ENCODE measurements at regions not wholly inside any gene's neighbourhood (a gene's known extent, or its start where the extent isn't known, plus 50 kb on each side); places are given as distances from the start of the nearest gene placed in this dataset.

DNA sequence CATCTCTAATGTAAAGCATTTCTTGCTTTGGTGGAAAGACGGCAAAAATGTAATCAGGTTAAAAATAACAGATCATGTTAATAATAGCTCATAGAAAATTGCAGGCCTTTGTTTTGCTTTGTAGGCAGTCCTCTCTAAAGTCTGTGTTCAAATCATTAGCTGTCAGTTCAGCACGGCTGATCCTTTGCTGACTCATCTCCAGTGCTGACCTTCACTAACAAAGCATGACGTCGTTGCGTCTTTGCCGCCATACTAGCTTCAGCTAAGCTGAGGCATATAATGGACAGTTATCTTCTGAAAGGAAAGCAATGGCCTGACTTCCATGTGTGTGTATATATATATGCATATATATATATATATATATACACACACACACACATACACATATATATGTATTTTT lies 984.6 kb downstream of the CDY2B start:
- Histone ChIP-seq H3K36me3 (ENCODE audit: control insufficient read depth in 1 of 2, insufficient read depth in 2 of 2, low read length in 2 of 2) (no peaks in the 10 kb centered on the region), H4K12ac (ENCODE audit: low read depth, low read length) (no peak overlapping the region)
- WGBS (ENCODE audit: extremely low coverage, insufficient coverage, insufficient read length) = no CpG with 5 or more reads among the region's 6 CpGs

DNA sequence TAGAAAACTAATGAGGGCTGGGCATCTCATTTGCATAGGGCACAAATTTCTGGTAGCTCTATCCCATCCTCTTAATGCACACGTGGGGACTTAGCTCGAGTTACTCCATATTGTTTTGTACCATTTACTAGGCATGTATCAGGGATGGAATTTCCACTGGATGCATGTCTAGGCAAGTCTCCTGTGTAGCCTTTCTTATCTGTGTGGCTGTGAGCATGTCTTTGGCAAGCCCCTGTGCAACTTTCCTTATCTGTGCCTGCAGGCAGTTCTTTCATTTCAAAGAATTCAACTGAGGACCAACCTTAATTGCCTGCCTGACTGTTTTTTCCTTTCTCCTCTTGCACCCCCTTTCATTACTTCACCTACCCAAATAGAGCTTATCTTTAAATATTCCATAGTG lies 992.9 kb downstream of the CDY2B start:
- Histone ChIP-seq H3K79me1 (ENCODE audit: low read length) (peaks cover 4% of the 10 kb centered on the region), H3K79me2 (ENCODE audit: control insufficient read depth, insufficient read depth, low read length, poor library complexity) (no peaks in the 10 kb centered on the region), H3K9me3 (ENCODE audit: insufficient read depth, low read depth, low read length) (no peaks in the 10 kb centered on the region), H3K23ac (ENCODE audit: low read length) (no peak overlapping the region), H2BK120ac (ENCODE audit: insufficient read depth, low read length, poor library complexity) (no peak overlapping the region), H3K27me3 (ENCODE audit: insufficient read depth, low read length) (no peaks in the 10 kb centered on the region), H2AK5ac (ENCODE audit: low read length) (no peak overlapping the region), H3K36me3 (ENCODE audit: control insufficient read depth in 1 of 2, insufficient read depth in 2 of 2, low read length in 2 of 2) (no peaks in the 10 kb centered on the region), H3K4ac (ENCODE audit: low read depth, low read length) (no peak overlapping the region), H3K4me3 (ENCODE audit: low read depth, low read length) (no peak overlapping the region), H4K12ac (ENCODE audit: low read depth, low read length) (no peak overlapping the region), H3K14ac (ENCODE audit: low read length) (no peak overlapping the region), H3K18ac (ENCODE audit: low read length) (no peak overlapping the region), H4K91ac (ENCODE audit: low read depth, low read length) (no peak overlapping the region), H3K27ac (ENCODE audit: low read depth, low read length) (peak overlapping the region; percentile 65), H3K4me1 (ENCODE audit: control insufficient read depth in 1 of 2, insufficient read depth in 2 of 2, low read length in 2 of 2) (no peaks in the 10 kb centered on the region), H4K8ac (ENCODE audit: low read depth, low read length) (no peak overlapping the region), H2BK12ac (ENCODE audit: low read length) (no peak overlapping the region), H3K9ac (ENCODE audit: low read length) (no peak overlapping the region), H2AFZ (ENCODE audit: insufficient read depth, low read length, poor library complexity) (no peak overlapping the region), H2BK5ac (ENCODE audit: low read depth, low read length, poor library complexity) (peak overlapping the region; percentile 78), H3K4me2 (ENCODE audit: low read length) (no peak overlapping the region)
- no CpG with 5 or more reads among the region's 2 CpGs for WGBS (ENCODE audit: extremely low coverage, insufficient coverage, insufficient read length)
- no peak for DNase-seq

More for the DNA sequence above, 984.6 kb downstream of the CDY2B start:
- no peak overlapping the region for H2BK5ac ChIP-seq (ENCODE audit: low read depth, low read length, poor library complexity)
- H3K18ac ChIP-seq (ENCODE audit: low read length) = no peak overlapping the region
- no peak overlapping the region for H3K23ac ChIP-seq (ENCODE audit: low read length)
- H3K27me3 ChIP-seq (ENCODE audit: insufficient read depth, low read length) = no peaks in the 10 kb centered on the region
- H3K4me1 ChIP-seq (ENCODE audit: control insufficient read depth in 1 of 2, insufficient read depth in 2 of 2, low read length in 2 of 2) = no peaks in the 10 kb centered on the region
- H3K79me1 ChIP-seq (ENCODE audit: low read length) = no peaks in the 10 kb centered on the region
- H3K4me2 ChIP-seq (ENCODE audit: low read length) = no peak overlapping the region
- H3K27ac ChIP-seq (ENCODE audit: low read depth, low read length) = no peak overlapping the region
- H4K91ac ChIP-seq (ENCODE audit: low read depth, low read length) = no peak overlapping the region
- H3K4me3 ChIP-seq (ENCODE audit: low read depth, low read length) = no peak overlapping the region
- H3K9ac ChIP-seq (ENCODE audit: low read length) = no peak overlapping the region
- no peak overlapping the region for H2BK12ac ChIP-seq (ENCODE audit: low read length)
- H2AK5ac ChIP-seq (ENCODE audit: low read length) = no peak overlapping the region
- H3K9me3 ChIP-seq (ENCODE audit: insufficient read depth, low read depth, low read length) = no peaks in the 10 kb centered on the region
- H3K79me2 ChIP-seq (ENCODE audit: control insufficient read depth, insufficient read depth, low read length, poor library complexity) = no peaks in the 10 kb centered on the region
- no peak overlapping the region for H3K14ac ChIP-seq (ENCODE audit: low read length)
- H4K8ac ChIP-seq (ENCODE audit: low read depth, low read length) = no peak overlapping the region
- DNase-seq = no peak
- H3K4ac ChIP-seq (ENCODE audit: low read depth, low read length) = no peak overlapping the region
- H2AFZ ChIP-seq (ENCODE audit: insufficient read depth, low read length, poor library complexity) = no peak overlapping the region
- H2BK120ac ChIP-seq (ENCODE audit: insufficient read depth, low read length, poor library complexity) = no peak overlapping the region

DNA sequence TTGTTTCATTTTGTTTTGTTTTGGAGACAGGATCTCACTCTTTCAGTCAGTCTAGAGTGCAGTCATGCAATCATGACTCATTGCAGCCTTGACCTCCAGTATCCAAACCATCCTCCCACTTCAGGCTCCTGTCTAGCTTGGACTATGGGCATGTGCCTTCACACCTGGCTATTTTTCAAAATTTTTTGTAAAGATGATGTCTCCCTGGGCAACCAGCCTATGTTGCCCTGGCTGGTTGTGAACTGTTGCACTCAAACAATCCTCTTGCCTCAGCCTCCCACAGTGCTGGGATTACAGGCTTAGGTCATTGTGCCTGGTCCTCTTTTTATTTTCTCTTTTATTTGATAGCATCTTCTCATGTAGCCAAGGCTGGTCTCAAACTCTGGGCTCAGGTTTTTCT lies 1019.3 kb downstream of the CDY2B start:
- no peaks in the 10 kb centered on the region for H3K27me3 ChIP-seq (ENCODE audit: insufficient read depth, low read length)
- H3K4me2 ChIP-seq (ENCODE audit: low read length) = no peak overlapping the region
- no peak overlapping the region for H4K12ac ChIP-seq (ENCODE audit: low read depth, low read length)
- H3K36me3 ChIP-seq (ENCODE audit: control insufficient read depth in 1 of 2, insufficient read depth in 2 of 2, low read length in 2 of 2) = no peaks in the 10 kb centered on the region
- no peak overlapping the region for H2AK5ac ChIP-seq (ENCODE audit: low read length)
- H3K4me3 ChIP-seq (ENCODE audit: low read depth, low read length) = no peak overlapping the region
- H3K4ac ChIP-seq (ENCODE audit: low read depth, low read length) = no peak overlapping the region
- no peak overlapping the region for H2BK5ac ChIP-seq (ENCODE audit: low read depth, low read length, poor library complexity)
- H3K79me1 ChIP-seq (ENCODE audit: low read length) = no peaks in the 10 kb centered on the region
- H4K91ac ChIP-seq (ENCODE audit: low read depth, low read length) = no peak overlapping the region
- H3K9me3 ChIP-seq (ENCODE audit: insufficient read depth, low read depth, low read length) = no peaks in the 10 kb centered on the region
- H4K8ac ChIP-seq (ENCODE audit: low read depth, low read length) = no peak overlapping the region
- no peak overlapping the region for H3K23ac ChIP-seq (ENCODE audit: low read length)
- no peaks in the 10 kb centered on the region for H3K4me1 ChIP-seq (ENCODE audit: control insufficient read depth in 1 of 2, insufficient read depth in 2 of 2, low read length in 2 of 2)
- H3K79me2 ChIP-seq (ENCODE audit: control insufficient read depth, insufficient read depth, low read length, poor library complexity) = no peaks in the 10 kb centered on the region
- H3K18ac ChIP-seq (ENCODE audit: low read length) = no peak overlapping the region
- no peak overlapping the region for H3K14ac ChIP-seq (ENCODE audit: low read length)
- no peak overlapping the region for H2AFZ ChIP-seq (ENCODE audit: insufficient read depth, low read length, poor library complexity)
- no peak overlapping the region for H3K9ac ChIP-seq (ENCODE audit: low read length)
- DNase-seq = no peak
- no peak overlapping the region for H3K27ac ChIP-seq (ENCODE audit: low read depth, low read length)
- H2BK12ac ChIP-seq (ENCODE audit: low read length) = no peak overlapping the region
- no peak overlapping the region for H2BK120ac ChIP-seq (ENCODE audit: insufficient read depth, low read length, poor library complexity)

DNA sequence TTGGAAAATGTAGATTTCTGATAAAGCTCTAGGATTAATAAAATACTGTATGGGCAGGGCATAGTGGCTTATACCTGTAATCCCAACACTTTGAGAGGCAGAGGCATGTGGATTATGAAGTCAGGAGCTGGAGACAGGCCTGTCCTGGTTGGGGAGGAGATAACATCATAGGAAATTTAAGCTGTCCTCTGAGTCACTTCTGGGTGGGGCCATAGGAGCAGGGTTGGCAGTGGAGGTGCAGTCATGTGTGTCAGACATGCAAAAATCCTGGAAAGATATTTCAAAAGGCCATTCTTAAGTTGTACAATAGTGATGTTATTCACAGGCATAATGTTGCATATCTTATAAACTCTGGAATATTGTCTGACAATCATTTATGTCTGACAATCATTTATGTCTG lies 1038.5 kb downstream of the CDY2B start:
- Histone ChIP-seq H3K4me1 (ENCODE audit: control insufficient read depth in 1 of 2, insufficient read depth in 2 of 2, low read length in 2 of 2) (no peaks in the 10 kb centered on the region), H2BK5ac (ENCODE audit: low read depth, low read length, poor library complexity) (no peak overlapping the region), H3K9me3 (ENCODE audit: insufficient read depth, low read depth, low read length) (no peaks in the 10 kb centered on the region), H2BK12ac (ENCODE audit: low read length) (no peak overlapping the region), H3K18ac (ENCODE audit: low read length) (no peak overlapping the region), H3K4me3 (ENCODE audit: low read depth, low read length) (no peak overlapping the region), H2BK120ac (ENCODE audit: insufficient read depth, low read length, poor library complexity) (no peak overlapping the region), H2AK5ac (ENCODE audit: low read length) (no peak overlapping the region), H3K4ac (ENCODE audit: low read depth, low read length) (no peak overlapping the region), H2AFZ (ENCODE audit: insufficient read depth, low read length, poor library complexity) (no peak overlapping the region), H3K4me2 (ENCODE audit: low read length) (no peak overlapping the region), H3K23ac (ENCODE audit: low read length) (no peak overlapping the region), H4K91ac (ENCODE audit: low read depth, low read length) (no peak overlapping the region), H3K79me1 (ENCODE audit: low read length) (no peaks in the 10 kb centered on the region), H3K9ac (ENCODE audit: low read length) (no peak overlapping the region), H4K8ac (ENCODE audit: low read depth, low read length) (no peak overlapping the region), H3K27ac (ENCODE audit: low read depth, low read length) (no peak overlapping the region), H3K79me2 (ENCODE audit: control insufficient read depth, insufficient read depth, low read length, poor library complexity) (no peaks in the 10 kb centered on the region), H4K12ac (ENCODE audit: low read depth, low read length) (no peak overlapping the region), H3K36me3 (ENCODE audit: control insufficient read depth in 1 of 2, insufficient read depth in 2 of 2, low read length in 2 of 2) (no peaks in the 10 kb centered on the region), H3K27me3 (ENCODE audit: insufficient read depth, low read length) (no peaks in the 10 kb centered on the region), H3K14ac (ENCODE audit: low read length) (no peak overlapping the region)
- DNase-seq = no peak

DNA sequence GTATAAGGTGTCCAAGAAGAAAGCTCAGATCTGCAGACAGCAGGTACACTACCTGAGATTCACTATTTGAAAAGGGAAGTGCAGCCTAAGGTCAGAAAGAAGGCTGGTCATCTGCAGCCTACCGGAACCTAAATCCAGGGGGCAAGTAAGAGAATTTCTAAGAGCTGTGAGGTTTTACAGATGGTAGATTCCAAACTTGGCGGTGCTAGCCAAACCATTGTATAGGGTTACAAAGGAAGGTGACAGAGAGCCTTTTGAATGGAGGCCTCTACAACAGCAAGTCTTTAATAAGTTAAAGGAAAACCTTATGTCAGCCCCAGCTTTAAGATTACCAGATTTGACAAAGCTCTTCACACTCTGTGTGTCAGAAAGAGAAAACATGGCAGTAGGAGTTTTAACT lies 1044.8 kb downstream of the CDY2B start:
- Histone ChIP-seq H4K91ac (ENCODE audit: low read depth, low read length) (no peak overlapping the region), H3K4ac (ENCODE audit: low read depth, low read length) (no peak overlapping the region), H3K27me3 (ENCODE audit: insufficient read depth, low read length) (no peaks in the 10 kb centered on the region), H2AK5ac (ENCODE audit: low read length) (no peak overlapping the region), H3K14ac (ENCODE audit: low read length) (no peak overlapping the region), H3K79me1 (ENCODE audit: low read length) (no peaks in the 10 kb centered on the region), H3K9me3 (ENCODE audit: insufficient read depth, low read depth, low read length) (no peaks in the 10 kb centered on the region), H3K79me2 (ENCODE audit: control insufficient read depth, insufficient read depth, low read length, poor library complexity) (no peaks in the 10 kb centered on the region), H4K12ac (ENCODE audit: low read depth, low read length) (no peak overlapping the region), H3K18ac (ENCODE audit: low read length) (no peak overlapping the region), H2BK12ac (ENCODE audit: low read length) (no peak overlapping the region), H2BK120ac (ENCODE audit: insufficient read depth, low read length, poor library complexity) (no peak overlapping the region), H3K4me3 (ENCODE audit: low read depth, low read length) (no peak overlapping the region), H3K9ac (ENCODE audit: low read length) (no peak overlapping the region), H3K23ac (ENCODE audit: low read length) (no peak overlapping the region), H3K4me1 (ENCODE audit: control insufficient read depth in 1 of 2, insufficient read depth in 2 of 2, low read length in 2 of 2) (no peaks in the 10 kb centered on the region), H3K36me3 (ENCODE audit: control insufficient read depth in 1 of 2, insufficient read depth in 2 of 2, low read length in 2 of 2) (no peaks in the 10 kb centered on the region), H4K8ac (ENCODE audit: low read depth, low read length) (no peak overlapping the region), H3K27ac (ENCODE audit: low read depth, low read length) (no peak overlapping the region), H2AFZ (ENCODE audit: insufficient read depth, low read length, poor library complexity) (no peak overlapping the region), H2BK5ac (ENCODE audit: low read depth, low read length, poor library complexity) (no peak overlapping the region), H3K4me2 (ENCODE audit: low read length) (no peak overlapping the region)
- DNase-seq = no peak
- no CpG with 5 or more reads among the region's 2 CpGs for WGBS (ENCODE audit: extremely low coverage, insufficient coverage, insufficient read length)
